Esophagus mucosa (tissue), 1 donor: ENCODE measurements at regions not wholly inside any gene's neighbourhood (a gene's known extent, or its start where the extent isn't known, plus 50 kb on each side); places are given as distances from the start of the nearest gene placed in this dataset.
"Not testable (repeated sequence)": the region's sequence is repeated elsewhere in the genome, so short reads cannot be mapped to it uniquely, and the experiment has no call there.

Experiments used
- ATAC-seq: fragments of 200-7000 bp; cut with Tn5 transposase; one replicate; pipeline ENCODE4 v1.9.1; 2020
- donor health status: DM: yes; HTN: yes; CAD: no.

DNA sequence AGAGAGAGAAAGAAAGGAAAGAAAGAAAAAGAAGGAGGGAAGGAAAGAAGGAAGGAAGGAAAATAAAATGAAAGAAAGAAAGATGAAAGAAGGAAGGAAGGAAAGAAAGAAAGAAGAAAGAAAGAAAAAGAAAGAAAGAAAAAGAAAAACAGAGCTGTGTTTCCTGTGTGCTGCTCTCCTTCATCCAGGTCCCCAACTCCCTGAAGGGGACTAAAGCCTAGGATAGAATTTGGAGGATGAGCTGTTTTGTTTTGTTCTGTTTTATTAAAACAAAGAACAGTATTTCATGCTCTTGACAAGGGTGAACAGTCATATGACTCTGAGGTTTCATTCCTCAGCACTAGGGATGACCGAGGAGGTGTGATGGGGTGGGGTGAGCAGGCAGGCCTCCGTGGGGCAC is 164.8 kb upstream of the NDN start:
- ATAC-seq: no peak

DNA sequence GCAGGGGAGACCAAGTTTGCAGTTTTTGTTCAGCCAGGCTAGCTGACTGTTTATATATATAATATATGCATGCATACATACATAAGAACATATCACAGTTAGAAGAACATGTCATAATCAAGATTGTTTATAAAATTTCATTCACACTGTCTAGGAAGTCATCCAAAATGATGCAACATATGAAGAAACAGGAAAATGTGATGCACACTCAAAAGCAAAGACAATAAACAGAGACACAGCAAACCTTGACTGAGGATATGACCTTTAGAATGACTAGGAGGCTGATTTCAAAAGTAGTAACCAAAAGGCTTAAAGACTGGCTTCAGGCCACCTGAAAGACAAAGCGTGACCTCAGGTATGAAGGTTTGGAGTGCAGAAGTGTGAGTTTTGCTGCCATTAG is 166.2 kb upstream of the NDN start:
- ATAC-seq: no peak

- ATAC-seq: no peak
Observed at GRCh38 chr15:23854203-23854911, 167.3 kb upstream of the NDN start.

GRCh38 chr15:23854912-23855659 is 168.0 kb upstream of the NDN start:
- no peak for ATAC-seq

DNA sequence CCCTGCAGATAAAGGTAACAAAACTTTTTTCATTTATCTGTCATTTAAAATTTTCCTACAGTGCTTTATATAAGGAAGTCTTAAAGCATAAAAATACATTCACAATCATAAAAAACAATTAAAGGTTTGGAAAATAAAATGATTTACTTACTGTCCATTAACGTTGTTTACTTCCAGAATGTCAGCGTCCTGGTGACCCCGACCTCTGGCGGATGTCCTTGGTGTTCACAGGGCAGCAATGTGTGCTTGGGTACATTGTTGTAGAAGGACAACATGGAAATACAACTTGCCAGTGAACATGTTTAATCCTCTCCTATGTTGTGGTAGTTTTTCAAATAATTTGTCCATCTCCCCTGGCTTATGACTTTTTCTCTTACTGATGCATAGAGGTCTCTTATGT is 168.8 kb upstream of the NDN start:
- no peak for ATAC-seq

GRCh38 chr15:23857028-23857641 is 170.0 kb upstream of the NDN start:
- peak; percentile 18 for ATAC-seq

- ATAC-seq: no peak
Observed at GRCh38 chr15:23859008-23859407, 171.9 kb upstream of the NDN start.

GRCh38 chr15:23860290-23861245 is 173.5 kb upstream of the NDN start:
- no peak for ATAC-seq

DNA sequence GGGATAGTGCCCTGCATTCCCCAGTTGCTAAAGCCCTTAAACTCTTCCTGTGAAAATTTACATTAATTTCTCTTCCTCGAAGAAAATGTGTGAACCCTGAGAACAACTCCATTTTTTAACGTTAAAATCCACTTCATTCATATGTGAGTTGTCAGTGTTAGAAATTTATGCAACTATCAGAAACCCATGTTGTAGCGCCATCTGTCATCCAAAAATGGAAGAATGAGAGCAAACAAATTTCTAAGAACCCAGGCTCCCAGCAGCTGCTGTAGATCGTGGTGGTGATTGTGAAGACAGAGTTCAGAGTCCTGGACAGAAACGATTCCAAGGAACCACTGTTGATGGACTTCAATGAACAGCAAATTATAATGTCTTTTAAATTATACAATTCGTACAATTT is 179.7 kb upstream of the NDN start:
- ATAC-seq: no peak

DNA sequence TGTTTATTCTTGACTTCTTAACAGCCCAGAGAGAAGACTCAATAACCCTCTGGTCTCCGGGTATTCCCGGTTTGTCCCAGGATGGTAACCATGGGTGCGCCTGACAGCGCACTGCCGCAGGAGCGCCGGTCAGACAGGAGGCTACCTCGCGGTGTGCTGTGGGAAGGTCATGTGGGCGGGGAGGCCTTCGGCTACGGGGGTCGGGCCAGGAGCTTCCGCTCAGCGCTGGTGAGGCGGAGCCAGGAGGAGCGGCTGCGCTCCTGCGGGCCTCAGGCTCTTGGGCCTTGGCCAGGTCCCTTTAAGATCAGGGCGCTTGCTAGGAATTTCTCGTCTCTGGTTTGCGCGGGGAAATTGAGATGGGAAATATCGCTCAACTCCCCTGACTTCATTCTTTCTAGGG is 182.3 kb upstream of the NDN start:
- no peak for ATAC-seq

GRCh38 chr15:23873613-23874012 is 186.5 kb upstream of the NDN start:
- ATAC-seq: not testable (repeated sequence)

- ATAC-seq: peak; percentile 74
Observed at GRCh38 chr15:23877502-23878412, 190.7 kb upstream of the NDN start.

GRCh38 chr15:23881291-23881690 is 194.2 kb upstream of the NDN start:
- ATAC-seq: no peak

GRCh38 chr15:23890218-23890617 is 203.1 kb upstream of the NDN start:
- no peak for ATAC-seq

DNA sequence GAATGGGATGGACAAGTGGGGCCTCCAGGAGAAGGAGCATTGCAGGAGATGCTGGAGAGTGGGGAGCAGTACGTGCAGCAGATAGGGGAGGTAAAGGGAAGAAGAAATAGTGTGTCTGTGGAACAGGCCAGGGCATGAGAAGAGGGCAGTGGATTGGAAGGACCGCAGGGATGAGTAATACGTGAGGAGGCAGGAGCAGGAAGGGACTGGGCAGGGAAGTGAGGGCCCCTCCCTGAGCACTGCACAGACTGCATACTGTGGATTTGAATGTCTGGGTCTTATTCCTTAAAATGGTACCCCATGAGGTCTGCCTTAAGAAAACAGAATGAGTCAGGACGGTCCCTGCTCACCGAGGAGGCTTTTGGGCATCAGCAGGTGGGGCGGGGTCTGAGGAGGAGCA is 210.0 kb upstream of the NDN start:
- ATAC-seq: no peak

- ATAC-seq: no peak
Observed at GRCh38 chr15:23897531-23897930, 210.4 kb upstream of the NDN start.

DNA sequence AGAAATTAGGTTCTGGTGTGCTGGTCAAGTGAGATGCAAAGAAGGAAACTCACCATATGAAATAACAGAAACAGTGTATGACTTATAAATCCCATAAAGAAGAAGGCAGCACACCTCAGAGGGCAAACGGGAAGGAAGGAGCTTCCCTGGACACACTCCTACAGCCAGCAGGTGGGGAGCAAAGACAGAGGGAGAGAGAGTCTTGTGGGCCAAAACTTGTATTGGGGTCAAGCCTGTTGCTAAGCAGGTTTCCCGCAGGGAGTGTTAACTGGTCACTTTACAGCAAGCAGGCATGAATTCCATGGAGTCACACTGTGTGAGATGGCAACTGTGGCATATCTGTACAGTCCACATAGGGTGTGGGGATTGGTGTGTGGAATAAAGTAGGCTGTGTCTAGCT is 222.9 kb upstream of the NDN start:
- no peak for ATAC-seq

- no peak for ATAC-seq
Observed at GRCh38 chr15:23912191-23912590, 225.1 kb upstream of the NDN start.

- no peak for ATAC-seq
Observed at GRCh38 chr15:23913081-23913480, 226.0 kb upstream of the NDN start.

DNA sequence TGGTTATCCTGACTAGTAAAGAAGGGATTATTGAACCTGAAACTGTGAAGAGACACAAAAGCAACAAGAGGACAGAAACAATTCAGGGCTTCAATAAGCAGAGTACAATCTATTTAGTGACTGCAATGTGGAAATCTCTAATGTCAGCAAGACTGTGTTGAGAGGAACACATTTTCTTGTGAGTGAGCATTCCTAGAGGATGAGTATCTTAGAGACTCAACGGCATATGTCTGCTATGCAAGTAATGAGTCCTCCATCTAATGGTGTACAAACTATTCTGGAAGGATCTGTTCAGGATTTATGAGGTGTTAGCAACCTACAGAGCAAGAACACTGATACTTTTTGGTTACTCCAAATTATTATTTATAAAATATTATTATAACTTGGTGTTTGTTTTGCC is 226.5 kb upstream of the NDN start:
- ATAC-seq: no peak

DNA sequence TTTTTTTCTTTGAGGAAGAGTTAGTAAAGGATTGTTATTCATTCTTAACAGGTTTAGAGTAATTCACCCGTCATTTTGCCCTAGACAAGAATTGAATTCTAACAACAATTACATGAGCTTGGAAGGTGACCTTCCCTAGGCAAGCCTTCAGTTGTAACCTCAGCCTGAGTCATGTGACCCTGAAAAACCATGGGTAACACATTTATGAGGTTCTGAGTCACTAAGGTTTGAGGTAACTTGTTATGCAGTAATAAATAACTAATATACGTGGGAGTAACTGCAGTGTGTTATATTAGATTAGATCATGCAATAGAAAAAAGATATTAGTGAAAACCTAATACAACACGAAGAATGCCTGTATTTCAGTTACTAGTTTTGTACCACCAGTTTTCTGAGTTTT is 237.6 kb upstream of the NDN start:
- no peak for ATAC-seq

GRCh38 chr15:23954931-23955330 is 267.8 kb upstream of the NDN start:
- ATAC-seq: no peak
